H1 (cell line): ENCODE measurements at regions not wholly inside any gene's neighbourhood (a gene's known extent, or its start where the extent isn't known, plus 50 kb on each side); places are given as distances from the start of the nearest gene placed in this dataset.

Experiments used
- FOSL1 ChIP-seq: IDR thresholded peaks from 2 replicates; pipeline ENCODE4 v1.6.1; 2011; ENCODE audit warnings: mild to moderate bottlenecking, low read depth, low read length, moderate library complexity; ENCODE audit not compliant: insufficient read depth
- GABPA ChIP-seq: IDR thresholded peaks from 2 replicates; pipeline ENCODE4 v1.6.1; 2011; ENCODE audit warnings: mild to moderate bottlenecking, low read length, moderate library complexity, borderline replicate concordance; ENCODE audit not compliant: insufficient read depth
- RAD21 ChIP-seq, 2 experiments: IDR thresholded peaks in 1 of 2; conservative IDR thresholded peaks in 1 of 2; 2 replicates each; pipeline ENCODE4 v1.6.1; 2011; ENCODE audit warnings: low read depth in 2 of 2, low read length in 2 of 2, improper control_type of control experiment in 1 of 2, inconsistent platforms in 1 of 2, mild to moderate bottlenecking in 1 of 2, moderate library complexity in 1 of 2
- SIRT6 ChIP-seq: IDR thresholded peaks from one replicate; pipeline ENCODE4 v1.7.1; 2012; ENCODE audit warnings: low read length, inconsistent platforms
- TBP ChIP-seq: IDR thresholded peaks from 2 replicates; pipeline ENCODE4 v1.6.1; 2011; ENCODE audit warnings: low read depth, low read length, improper control_type of control experiment
- TF ChIP-seq, protein P1 (sequence below), 3 experiments: IDR thresholded peaks; 1 replicate in 2 of 3; 2 replicates in 1 of 3; pipeline versions ENCODE4 v1.5.1 to v1.6.1; 2011; ENCODE audit warnings: low read length in 3 of 3, mild to moderate bottlenecking in 3 of 3, inconsistent platforms in 2 of 3, low read depth in 1 of 3, moderate library complexity in 1 of 3; ENCODE audit not compliant: insufficient read depth in 1 of 3; ENCODE audit errors: control extremely low read depth in 1 of 3

DNA sequence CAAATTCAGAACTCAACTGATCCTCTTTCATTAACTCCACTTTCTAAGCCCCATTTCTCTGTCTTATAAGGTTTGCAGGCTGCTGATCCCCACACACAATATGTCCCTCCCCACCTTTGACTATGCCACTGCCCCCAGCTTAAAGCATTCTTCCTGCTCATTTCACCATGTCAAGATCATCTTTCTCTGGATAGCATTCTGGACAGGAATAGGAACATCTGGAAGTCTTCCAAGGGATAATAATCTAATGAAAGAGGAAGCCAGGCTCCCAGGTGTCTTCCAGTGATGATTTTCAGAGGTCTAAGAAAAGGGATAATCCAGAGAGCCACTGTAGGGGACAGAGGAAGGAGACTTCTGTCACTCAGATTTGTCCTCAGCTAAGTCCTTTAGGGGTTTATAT is 54.6 kb upstream of the GALNT15 start (continued):
- TF ChIP-seq, protein P1, sequence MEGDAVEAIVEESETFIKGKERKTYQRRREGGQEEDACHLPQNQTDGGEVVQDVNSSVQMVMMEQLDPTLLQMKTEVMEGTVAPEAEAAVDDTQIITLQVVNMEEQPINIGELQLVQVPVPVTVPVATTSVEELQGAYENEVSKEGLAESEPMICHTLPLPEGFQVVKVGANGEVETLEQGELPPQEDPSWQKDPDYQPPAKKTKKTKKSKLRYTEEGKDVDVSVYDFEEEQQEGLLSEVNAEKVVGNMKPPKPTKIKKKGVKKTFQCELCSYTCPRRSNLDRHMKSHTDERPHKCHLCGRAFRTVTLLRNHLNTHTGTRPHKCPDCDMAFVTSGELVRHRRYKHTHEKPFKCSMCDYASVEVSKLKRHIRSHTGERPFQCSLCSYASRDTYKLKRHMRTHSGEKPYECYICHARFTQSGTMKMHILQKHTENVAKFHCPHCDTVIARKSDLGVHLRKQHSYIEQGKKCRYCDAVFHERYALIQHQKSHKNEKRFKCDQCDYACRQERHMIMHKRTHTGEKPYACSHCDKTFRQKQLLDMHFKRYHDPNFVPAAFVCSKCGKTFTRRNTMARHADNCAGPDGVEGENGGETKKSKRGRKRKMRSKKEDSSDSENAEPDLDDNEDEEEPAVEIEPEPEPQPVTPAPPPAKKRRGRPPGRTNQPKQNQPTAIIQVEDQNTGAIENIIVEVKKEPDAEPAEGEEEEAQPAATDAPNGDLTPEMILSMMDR (IDR thresholded peaks at IDR 0.05; ENCODE audit: control extremely low read depth in 1 of 3, insufficient read depth in 1 of 3, low read depth in 1 of 3, low read length in 3 of 3): no peak
- no peak for TF ChIP-seq TBP
- no peak for TF ChIP-seq GABPA
- no peak for TF ChIP-seq SIRT6
- TF ChIP-seq RAD21 (IDR thresholded peaks at IDR 0.05 in 1 of 2, conservative IDR thresholded peaks at IDR 0.05 in 1 of 2; ENCODE audit: low read depth in 2 of 2, low read length in 2 of 2): no peak
- no peak for TF ChIP-seq FOSL1
